ENCODE measurements at regions not wholly inside any gene's neighbourhood (a gene's known extent, or its start where the extent isn't known, plus 50 kb on each side); places are given as distances from the start of the nearest gene placed in this dataset.

DNA sequence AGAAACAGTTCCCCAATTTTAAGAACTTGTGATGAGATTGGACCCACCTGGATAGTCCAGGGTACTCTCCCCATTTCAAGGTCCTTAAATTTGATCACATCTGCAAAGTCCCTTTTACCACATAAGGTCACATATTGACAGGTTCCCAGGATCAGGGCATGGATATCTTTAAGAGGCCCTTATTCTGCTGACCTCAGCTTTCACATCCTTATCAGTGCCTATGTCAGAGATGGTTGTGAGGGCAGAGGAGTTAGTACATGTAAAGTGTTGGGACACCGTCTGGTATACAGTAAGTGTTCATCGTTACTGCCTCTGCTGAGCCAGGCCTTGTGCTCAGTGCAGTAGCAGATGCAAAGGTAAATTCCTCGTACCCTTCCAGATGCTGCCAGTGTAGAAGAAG, 375.4 kb upstream of the ASIC2 start:
- no peaks in the 10 kb centered on the region for H3K9me1 ChIP-seq (replicated peaks; ENCODE audit: control insufficient read depth, extremely low read depth, insufficient read depth, low read length)
- H3K9ac ChIP-seq (replicated peaks; ENCODE audit: extremely low read depth, insufficient read depth, low read length), result no peak overlapping the region
- DNase-seq (ENCODE audit: low read depth, low spot score), result no peak
- dilution Hi-C loops (cut with MboI; ENCODE audit: extremely low pct_ligation_motif_present, low sequenced_read_pairs), result no loop called here
- H3K27me3 ChIP-seq (ENCODE audit: control insufficient read depth in 2 of 2, insufficient read depth in 2 of 2, low read length in 2 of 2), result no peaks in the 10 kb centered on the region
- CTCF ChIA-PET, result no interaction called here
- no peaks in the 10 kb centered on the region for H3K79me2 ChIP-seq (ENCODE audit: control insufficient read depth, insufficient read depth, low read length)
- no peak overlapping the region for H3K27ac ChIP-seq (ENCODE audit: insufficient read depth, low read depth, low read length)
- H2AFZ ChIP-seq (ENCODE audit: low read depth, low read length), result no peak overlapping the region
- H3K4me1 ChIP-seq (ENCODE audit: control insufficient read depth, extremely low read depth, insufficient read depth, low read length), result no peaks in the 10 kb centered on the region
- no peak overlapping the region for H3K4me3 ChIP-seq (replicated peaks in 1 of 3; ENCODE audit: insufficient read depth in 1 of 3, low read depth in 1 of 3, low read length in 3 of 3)
- TF ChIP-seq JUN (IDR thresholded peaks at IDR 0.05; ENCODE audit: borderline replicate concordance, insufficient read depth, insufficient read length, low read depth) (no peak), GATA2 (IDR thresholded peaks at IDR 0.05; ENCODE audit: insufficient read depth, insufficient read length, low read depth, low read length) (no peak), EZH2 (IDR thresholded peaks at IDR 0.05; ENCODE audit: borderline replicate concordance, low read depth, low read length, severe bottlenecking) (no peak), POLR2AphosphoS5 (IDR thresholded peaks at IDR 0.05; ENCODE audit: insufficient read depth, low read depth, low read length) (no peak), MYC (IDR thresholded peaks at IDR 0.05; ENCODE audit: low read depth, low read length) (no peak), POLR2A (IDR thresholded peaks at IDR 0.05; ENCODE audit: low read depth, low read length) (no peak), FOS (IDR thresholded peaks at IDR 0.05; ENCODE audit: borderline replicate concordance, insufficient read depth, low read length) (no peak)
- TF ChIP-seq, protein P1, sequence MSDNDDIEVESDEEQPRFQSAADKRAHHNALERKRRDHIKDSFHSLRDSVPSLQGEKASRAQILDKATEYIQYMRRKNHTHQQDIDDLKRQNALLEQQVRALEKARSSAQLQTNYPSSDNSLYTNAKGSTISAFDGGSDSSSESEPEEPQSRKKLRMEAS (IDR thresholded peaks at IDR 0.05; ENCODE audit: insufficient read depth, insufficient read length), result no peak
- TF ChIP-seq, protein P2, sequence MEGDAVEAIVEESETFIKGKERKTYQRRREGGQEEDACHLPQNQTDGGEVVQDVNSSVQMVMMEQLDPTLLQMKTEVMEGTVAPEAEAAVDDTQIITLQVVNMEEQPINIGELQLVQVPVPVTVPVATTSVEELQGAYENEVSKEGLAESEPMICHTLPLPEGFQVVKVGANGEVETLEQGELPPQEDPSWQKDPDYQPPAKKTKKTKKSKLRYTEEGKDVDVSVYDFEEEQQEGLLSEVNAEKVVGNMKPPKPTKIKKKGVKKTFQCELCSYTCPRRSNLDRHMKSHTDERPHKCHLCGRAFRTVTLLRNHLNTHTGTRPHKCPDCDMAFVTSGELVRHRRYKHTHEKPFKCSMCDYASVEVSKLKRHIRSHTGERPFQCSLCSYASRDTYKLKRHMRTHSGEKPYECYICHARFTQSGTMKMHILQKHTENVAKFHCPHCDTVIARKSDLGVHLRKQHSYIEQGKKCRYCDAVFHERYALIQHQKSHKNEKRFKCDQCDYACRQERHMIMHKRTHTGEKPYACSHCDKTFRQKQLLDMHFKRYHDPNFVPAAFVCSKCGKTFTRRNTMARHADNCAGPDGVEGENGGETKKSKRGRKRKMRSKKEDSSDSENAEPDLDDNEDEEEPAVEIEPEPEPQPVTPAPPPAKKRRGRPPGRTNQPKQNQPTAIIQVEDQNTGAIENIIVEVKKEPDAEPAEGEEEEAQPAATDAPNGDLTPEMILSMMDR (IDR thresholded peaks at IDR 0.05; ENCODE audit: extremely low read depth in 1 of 2, insufficient read depth in 1 of 2, low read depth in 1 of 2, low read length in 2 of 2), result no peak
- no TSS peak for BruUV-seq (replicated peaks)
- no peaks in the 10 kb centered on the region for H3K36me3 ChIP-seq (ENCODE audit: control insufficient read depth in 2 of 2, extremely low read depth in 1 of 2, insufficient read depth in 2 of 2, low read length in 2 of 2)
- no peaks in the 10 kb centered on the region for H3K9me3 ChIP-seq (replicated peaks; ENCODE audit: control insufficient read depth, insufficient read depth, low read length)
- no peak for FAIRE-seq
- intact Hi-C loops (cut with micrococcal nuclease), result no loop called here
- no peak overlapping the region for H3K4me2 ChIP-seq (ENCODE audit: insufficient read depth, low read length)
- POLR2A ChIA-PET, result no interaction called here
- H4K20me1 ChIP-seq (replicated peaks; ENCODE audit: control insufficient read depth, extremely low read depth, insufficient read depth, low read length), result no peaks in the 10 kb centered on the region

All from endothelial cell of umbilical vein (primary cell).